Activated naive CD8-positive, alpha-beta T cell treated with anti-CD3 and anti-CD28 coated beads, Interleukin-2, amount 10 ng/mL, durations not matched to agents 7 days and 5 days (primary cell): ENCODE measurements at regions not wholly inside any gene's neighbourhood (a gene's known extent, or its start where the extent isn't known, plus 50 kb on each side); places are given as distances from the start of the nearest gene placed in this dataset.

Experiments used
- ATAC-seq: fragments of 150-1000 bp; cut with Tn5 transposase; one replicate; pipeline ENCODE4 v1.10.0; 2021; ENCODE audit warnings: low read depth, moderate library complexity
- POLR2A ChIA-PET: fragments of 350-600 bp; sonication (Branson Sonifier 250); formaldehyde crosslinking; loops from one replicate; lab custom pipeline; 2021; ENCODE audit warnings: antibody characterized with exemption; lab: Charles Lee
- DNase-seq: peaks from one replicate; pipeline ENCODE4 v3.0.0; 2021
- H3K27ac Mint-ChIP-seq: one replicate; pipeline ENCODE4 v1.8.0; 2022; ENCODE audit warnings: mild to moderate bottlenecking, mixed read lengths
- H3K27me3 Mint-ChIP-seq: one replicate; pipeline ENCODE4 v1.8.0; 2022; ENCODE audit warnings: mild to moderate bottlenecking, moderate library complexity, mixed read lengths
- H3K36me3 Mint-ChIP-seq: one replicate; pipeline ENCODE4 v1.8.0; 2021; ENCODE audit warnings: mild to moderate bottlenecking, mixed read lengths
- H3K4me1 Mint-ChIP-seq: one replicate; pipeline ENCODE4 v1.8.0; 2021; ENCODE audit warnings: mixed read lengths
- H3K4me3 Mint-ChIP-seq: one replicate; pipeline ENCODE4 v1.8.0; 2022; ENCODE audit warnings: mild to moderate bottlenecking, moderate library complexity, mixed read lengths
- H3K9me3 Mint-ChIP-seq: one replicate; pipeline ENCODE4 v1.8.0; 2021; ENCODE audit warnings: mixed read lengths

DNA sequence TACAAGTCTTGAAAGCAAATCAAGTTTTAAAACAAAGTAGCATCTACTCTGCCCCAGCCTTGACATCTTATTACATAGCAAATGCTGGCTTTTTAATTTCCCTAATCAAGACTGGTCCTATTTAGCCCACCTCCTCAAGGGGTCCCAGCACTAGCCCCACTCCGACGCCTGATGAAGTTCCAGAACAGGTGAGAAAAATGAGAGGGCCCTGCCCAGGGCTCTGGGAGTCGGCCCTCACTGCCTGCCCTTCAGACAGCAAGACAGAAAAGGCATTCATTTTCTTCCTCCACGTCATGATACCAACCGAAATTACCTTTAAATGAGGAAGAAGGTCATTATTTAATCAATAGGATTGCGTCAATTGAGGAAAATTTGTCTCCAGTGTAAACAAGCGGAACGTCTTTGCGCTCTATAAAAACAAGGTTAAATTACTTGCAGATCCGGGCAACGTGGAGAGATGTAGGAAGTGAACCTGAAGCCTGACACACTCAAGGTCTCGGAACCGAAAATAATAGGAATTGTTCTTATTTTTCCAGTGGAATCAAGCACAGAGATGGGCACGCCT, 170.6 kb upstream of the PKDCC start:
- ATAC-seq: no peak
- H3K9me3 Mint-ChIP-seq: no peaks in the 10 kb centered on the region
- POLR2A ChIA-PET: no interaction called here
- no peak for DNase-seq
- H3K36me3 Mint-ChIP-seq: no peaks in the 10 kb centered on the region
- H3K27me3 Mint-ChIP-seq: peaks cover 24% of the 10 kb centered on the region
- no peak overlapping the region for H3K27ac Mint-ChIP-seq
- peaks cover 8% of the 10 kb centered on the region for H3K4me1 Mint-ChIP-seq
- no peak overlapping the region for H3K4me3 Mint-ChIP-seq

DNA sequence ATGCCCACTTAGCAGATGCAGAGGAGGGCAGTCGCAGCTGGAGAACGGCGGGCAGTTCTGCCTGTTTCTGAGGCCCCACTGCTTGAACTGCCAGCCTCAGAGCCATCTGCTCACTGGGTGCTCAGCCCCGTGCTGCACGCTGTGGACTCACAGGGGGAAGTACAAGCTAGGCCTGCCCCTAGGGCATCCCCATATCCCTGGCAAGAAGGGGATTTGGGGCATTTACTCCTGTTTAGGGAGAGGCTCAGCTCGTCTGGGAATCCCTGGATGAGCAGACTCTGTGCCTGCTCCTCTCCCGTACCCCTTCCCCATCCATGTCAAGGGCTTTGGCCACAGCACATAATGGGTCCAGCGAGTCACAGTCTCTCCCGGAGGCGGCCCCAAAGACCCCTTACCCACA, 169.8 kb upstream of the PKDCC start:
- Mint-ChIP-seq H3K27me3 (peaks cover 22% of the 10 kb centered on the region), H3K4me3 (no peak overlapping the region), H3K4me1 (no peaks in the 10 kb centered on the region), H3K9me3 (no peaks in the 10 kb centered on the region), H3K27ac (no peak overlapping the region), H3K36me3 (no peaks in the 10 kb centered on the region)
- DNase-seq: no peak
- POLR2A ChIA-PET: no interaction called here
- no peak for ATAC-seq

DNA sequence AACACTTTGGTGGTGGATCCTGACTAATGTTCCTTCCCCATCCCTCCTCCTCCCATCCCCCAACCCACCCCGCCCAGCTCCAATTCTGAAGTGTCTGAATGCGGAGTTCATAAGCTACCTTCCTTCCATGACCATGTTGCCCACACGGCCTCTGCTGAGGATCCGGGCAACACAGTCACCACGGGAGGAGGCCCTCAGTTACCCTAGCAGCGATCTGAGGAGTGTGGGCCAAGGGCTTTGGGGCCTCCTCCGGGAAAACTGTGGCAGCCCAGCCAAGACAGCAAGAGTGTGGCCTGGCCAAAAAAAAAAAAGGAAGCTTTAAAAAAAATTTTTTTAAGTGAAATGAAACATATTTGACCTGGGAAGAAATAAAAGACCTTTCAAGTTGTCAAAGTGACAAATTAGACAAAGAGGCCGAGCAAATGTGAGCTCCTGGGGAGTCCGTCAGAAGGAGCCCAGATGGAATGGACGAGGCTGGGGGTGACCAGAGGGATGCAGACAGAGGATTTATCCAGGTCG, 169.0 kb upstream of the PKDCC start:
- POLR2A ChIA-PET: no interaction called here

DNA sequence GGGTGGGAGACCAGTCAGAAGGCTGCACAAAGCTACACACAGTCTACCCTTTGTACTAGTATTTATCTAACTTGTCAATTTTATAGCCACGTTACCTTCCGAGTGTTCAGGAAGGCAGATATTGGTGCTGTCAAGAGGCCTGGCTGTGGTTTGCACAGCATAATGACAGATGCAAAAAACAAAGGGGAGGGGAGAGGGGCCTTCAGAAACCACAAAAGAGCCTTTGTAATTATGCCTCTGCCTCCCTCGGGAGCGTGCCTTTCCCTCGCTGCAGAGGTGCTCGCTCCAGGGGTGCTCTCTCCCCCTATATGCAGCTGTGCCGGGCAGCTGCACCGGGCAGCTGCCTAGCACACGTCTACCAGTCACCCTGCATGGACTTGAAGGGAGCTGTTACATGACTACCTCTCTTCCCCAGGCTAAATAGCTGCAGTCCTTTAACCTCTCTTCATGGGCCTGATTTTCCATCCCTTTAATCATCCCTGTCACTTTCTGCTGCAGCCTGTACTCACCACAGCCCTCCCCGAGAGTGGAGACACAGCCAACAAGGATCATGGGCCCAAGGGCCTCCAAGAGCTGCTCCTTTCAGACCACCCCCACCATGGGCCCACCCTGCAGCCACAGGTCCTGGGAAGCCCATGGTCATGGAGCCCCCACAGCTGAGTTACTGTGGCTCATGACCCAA, 168.4 kb upstream of the PKDCC start:
- H3K27me3 Mint-ChIP-seq: peaks cover 22% of the 10 kb centered on the region
- POLR2A ChIA-PET: no interaction called here
- H3K4me3 Mint-ChIP-seq: no peak overlapping the region
- no peaks in the 10 kb centered on the region for H3K4me1 Mint-ChIP-seq
- no peaks in the 10 kb centered on the region for H3K9me3 Mint-ChIP-seq
- DNase-seq (no peak), ATAC-seq (no peak)
- H3K27ac Mint-ChIP-seq: no peak overlapping the region
- H3K36me3 Mint-ChIP-seq: no peaks in the 10 kb centered on the region

More for the DNA sequence above, 169.0 kb upstream of the PKDCC start:
- Mint-ChIP-seq H3K9me3 (no peaks in the 10 kb centered on the region), H3K36me3 (no peaks in the 10 kb centered on the region), H3K4me1 (no peaks in the 10 kb centered on the region), H3K27me3 (peaks cover 22% of the 10 kb centered on the region), H3K4me3 (no peak overlapping the region), H3K27ac (no peak overlapping the region)
- ATAC-seq (no peak), DNase-seq (no peak)

DNA sequence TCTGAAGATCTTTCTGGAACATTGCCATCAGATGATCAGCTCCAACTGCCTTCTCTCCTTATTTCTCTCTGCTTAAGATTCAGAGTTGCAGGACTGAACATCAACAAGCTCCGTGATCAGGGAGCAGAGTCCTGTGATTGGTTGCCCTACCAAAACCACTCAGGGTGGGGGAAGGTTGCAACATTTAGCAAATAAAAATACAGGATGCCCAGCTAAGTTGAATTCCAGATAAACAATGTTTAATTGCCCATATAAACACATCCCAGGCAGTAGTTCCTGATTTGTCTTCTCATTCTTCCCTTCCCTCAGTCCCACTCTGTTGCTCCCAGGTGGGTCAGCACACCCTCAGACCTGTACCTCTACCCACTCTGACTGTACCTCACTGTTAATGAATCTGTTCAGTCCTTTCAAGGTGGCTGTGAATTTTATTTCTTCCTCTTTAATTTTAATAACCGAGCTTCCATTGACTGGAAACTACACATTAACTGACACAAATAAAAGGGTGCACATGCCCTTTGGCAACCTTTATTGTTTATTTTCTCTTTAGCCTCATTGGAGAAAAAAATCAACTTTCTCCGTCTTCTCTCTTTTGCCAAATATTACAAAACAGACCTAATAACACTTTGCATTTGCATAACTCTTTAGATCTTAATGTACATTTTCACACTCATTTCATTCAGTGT, 167.1 kb upstream of the PKDCC start:
- ATAC-seq: no peak

DNA sequence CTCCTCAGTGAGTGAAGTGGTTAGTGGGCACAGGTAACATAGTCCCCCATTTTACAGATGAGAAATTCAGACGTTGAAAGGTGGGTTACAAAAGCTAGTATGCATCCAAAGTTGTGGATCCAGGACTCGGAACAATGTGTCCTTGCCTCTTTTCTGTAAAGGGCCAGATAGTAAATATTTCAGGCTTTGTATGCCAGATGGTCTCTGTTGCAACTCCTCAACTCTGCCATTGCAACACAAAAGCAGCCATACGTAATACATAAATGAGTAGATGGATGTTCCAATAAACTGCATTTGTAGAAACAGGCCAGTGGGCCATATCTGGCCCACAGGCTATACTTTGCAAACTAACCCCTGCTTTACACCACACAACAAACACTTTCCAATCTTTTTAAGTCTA, 166.6 kb upstream of the PKDCC start:
- H3K36me3 Mint-ChIP-seq: no peaks in the 10 kb centered on the region
- H3K4me3 Mint-ChIP-seq: no peak overlapping the region
- POLR2A ChIA-PET: no interaction called here
- no peak for ATAC-seq
- DNase-seq: no peak
- H3K4me1 Mint-ChIP-seq: no peaks in the 10 kb centered on the region
- no peak overlapping the region for H3K27ac Mint-ChIP-seq
- no peaks in the 10 kb centered on the region for H3K9me3 Mint-ChIP-seq
- H3K27me3 Mint-ChIP-seq: peaks cover 25% of the 10 kb centered on the region

More for the DNA sequence above, 167.1 kb upstream of the PKDCC start:
- Mint-ChIP-seq H3K36me3 (no peaks in the 10 kb centered on the region), H3K27me3 (peaks cover 22% of the 10 kb centered on the region), H3K27ac (no peak overlapping the region), H3K4me1 (no peaks in the 10 kb centered on the region), H3K4me3 (no peak overlapping the region), H3K9me3 (no peaks in the 10 kb centered on the region)
- DNase-seq: no peak
- POLR2A ChIA-PET: no interaction called here

DNA sequence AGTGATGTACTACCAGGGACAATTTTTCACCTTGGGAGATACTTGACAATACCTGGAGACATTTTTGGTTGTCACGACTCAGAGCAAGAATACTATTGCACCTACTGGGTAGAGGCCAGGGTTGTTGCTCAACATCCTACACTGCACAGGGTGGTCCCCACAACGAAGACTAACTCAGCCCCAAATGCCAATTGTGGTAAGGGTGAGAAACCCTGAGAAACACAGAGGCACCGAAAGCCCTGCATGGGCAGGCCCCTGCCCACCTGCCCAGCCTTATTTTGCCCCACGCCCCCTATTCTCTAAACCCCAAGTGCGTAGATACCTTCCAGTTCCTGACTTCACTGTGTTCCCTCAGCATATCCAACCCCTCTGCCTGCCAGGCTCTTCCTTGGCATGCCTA, 163.1 kb upstream of the PKDCC start:
- Mint-ChIP-seq H3K27ac (no peak overlapping the region), H3K27me3 (peaks cover 35% of the 10 kb centered on the region), H3K9me3 (no peaks in the 10 kb centered on the region), H3K36me3 (no peaks in the 10 kb centered on the region), H3K4me3 (no peak overlapping the region), H3K4me1 (no peaks in the 10 kb centered on the region)
- POLR2A ChIA-PET: no interaction called here
- no peak for ATAC-seq
- DNase-seq: no peak

DNA sequence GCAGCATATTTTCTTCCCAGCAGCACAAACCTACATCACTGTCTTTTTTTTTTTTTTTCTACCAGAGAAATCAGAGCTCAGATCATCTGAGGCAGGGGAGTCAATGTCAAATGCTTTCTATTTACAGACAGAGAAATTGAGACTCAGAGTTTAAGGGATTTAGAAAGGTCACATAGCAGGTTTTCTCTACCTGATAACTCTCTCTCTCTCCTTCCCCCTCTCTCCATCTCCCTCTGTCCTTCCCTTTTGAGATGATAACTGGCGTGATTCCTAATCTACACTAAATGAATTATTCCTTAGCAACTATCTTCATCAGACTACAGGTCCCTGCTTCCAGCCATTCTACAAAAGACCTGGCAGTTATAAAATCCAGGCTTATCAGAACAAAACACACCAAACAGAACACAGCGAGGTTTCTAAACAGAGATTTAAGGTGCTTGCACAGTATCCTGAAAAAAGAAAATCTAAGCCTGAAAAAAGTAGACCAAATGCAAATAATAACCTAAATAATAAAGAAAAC, 161.6 kb upstream of the PKDCC start:
- Mint-ChIP-seq H3K27ac (no peak overlapping the region), H3K4me1 (no peaks in the 10 kb centered on the region), H3K36me3 (no peaks in the 10 kb centered on the region)

DNA sequence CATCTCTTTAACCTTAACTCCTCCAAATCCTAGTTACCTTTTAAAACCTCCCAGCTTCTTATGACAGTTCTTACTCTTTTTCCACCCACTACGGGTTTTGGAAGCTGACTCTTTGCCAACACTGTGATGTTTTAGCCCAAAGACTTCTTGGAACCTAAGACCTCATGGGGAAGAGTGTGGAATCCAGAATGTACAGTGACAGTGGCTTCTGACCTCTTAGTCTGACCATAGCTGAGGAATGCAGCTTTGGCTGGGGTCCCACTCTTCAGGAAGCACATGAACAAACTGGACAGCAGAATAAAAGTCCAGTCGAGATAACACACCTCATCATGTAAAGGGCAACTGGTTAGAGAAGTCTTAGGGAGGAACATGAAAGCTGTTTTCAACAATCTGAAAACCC, 161.1 kb upstream of the PKDCC start:
- H3K4me3 Mint-ChIP-seq: no peak overlapping the region

More for the DNA sequence above, 161.6 kb upstream of the PKDCC start:
- DNase-seq (no peak), ATAC-seq (no peak)
- Mint-ChIP-seq H3K27me3 (peaks cover 38% of the 10 kb centered on the region), H3K4me3 (no peak overlapping the region), H3K9me3 (no peaks in the 10 kb centered on the region)
- POLR2A ChIA-PET: no interaction called here

DNA sequence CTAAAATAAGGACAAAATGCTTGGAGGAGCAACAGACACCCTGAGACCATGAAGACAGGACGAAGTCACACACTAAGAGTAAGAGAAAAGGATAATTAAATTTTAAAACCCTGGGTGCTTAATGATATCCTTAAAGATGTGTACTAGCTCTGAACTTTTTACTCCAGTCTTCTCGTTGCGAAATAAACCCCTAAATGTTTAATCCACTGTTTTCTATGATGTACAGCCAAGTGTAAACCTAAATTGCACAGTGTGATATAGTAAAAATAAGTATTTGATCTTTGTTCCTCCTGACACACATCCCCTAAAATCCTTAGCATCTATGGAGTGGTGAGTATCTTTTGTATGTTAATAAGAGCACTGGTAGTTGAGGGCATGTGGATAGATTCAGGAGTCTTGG, 157.5 kb upstream of the PKDCC start:
- ATAC-seq: no peak
- Mint-ChIP-seq H3K27ac (no peak overlapping the region), H3K36me3 (no peaks in the 10 kb centered on the region), H3K4me1 (no peaks in the 10 kb centered on the region), H3K27me3 (peaks cover 40% of the 10 kb centered on the region), H3K4me3 (no peak overlapping the region), H3K9me3 (no peaks in the 10 kb centered on the region)
- POLR2A ChIA-PET: no interaction called here
- DNase-seq: no peak

More for the DNA sequence above, 161.1 kb upstream of the PKDCC start:
- Mint-ChIP-seq H3K36me3 (no peaks in the 10 kb centered on the region), H3K9me3 (no peaks in the 10 kb centered on the region), H3K27me3 (peaks cover 37% of the 10 kb centered on the region), H3K4me1 (no peaks in the 10 kb centered on the region), H3K27ac (no peak overlapping the region)
- ATAC-seq: no peak
- DNase-seq: no peak
- POLR2A ChIA-PET: no interaction called here

DNA sequence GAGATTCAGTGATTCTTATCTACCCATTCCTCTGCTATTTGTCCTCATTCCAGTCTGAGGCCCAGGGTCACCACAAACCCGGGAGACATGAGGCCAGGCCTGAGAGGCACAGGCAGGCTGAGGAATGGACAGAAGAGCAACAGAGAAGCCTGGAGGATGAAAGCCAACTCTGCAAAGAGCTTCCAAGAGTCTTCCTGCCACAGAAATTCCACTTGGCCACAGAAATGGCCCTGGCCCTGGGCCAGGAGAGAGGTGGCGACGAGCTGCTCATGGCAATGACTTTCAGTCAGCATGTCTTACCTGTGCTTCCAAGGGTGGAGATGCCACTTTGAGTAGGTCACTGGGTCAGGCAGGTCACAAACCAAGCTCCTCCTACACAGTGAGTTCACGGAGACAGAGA, 155.3 kb upstream of the PKDCC start:
- no peak for ATAC-seq
- Mint-ChIP-seq H3K9me3 (no peaks in the 10 kb centered on the region), H3K27ac (no peak overlapping the region), H3K27me3 (peaks cover 39% of the 10 kb centered on the region), H3K36me3 (no peaks in the 10 kb centered on the region), H3K4me1 (peaks cover 10% of the 10 kb centered on the region), H3K4me3 (no peak overlapping the region)
- POLR2A ChIA-PET: no interaction called here
- no peak for DNase-seq

DNA sequence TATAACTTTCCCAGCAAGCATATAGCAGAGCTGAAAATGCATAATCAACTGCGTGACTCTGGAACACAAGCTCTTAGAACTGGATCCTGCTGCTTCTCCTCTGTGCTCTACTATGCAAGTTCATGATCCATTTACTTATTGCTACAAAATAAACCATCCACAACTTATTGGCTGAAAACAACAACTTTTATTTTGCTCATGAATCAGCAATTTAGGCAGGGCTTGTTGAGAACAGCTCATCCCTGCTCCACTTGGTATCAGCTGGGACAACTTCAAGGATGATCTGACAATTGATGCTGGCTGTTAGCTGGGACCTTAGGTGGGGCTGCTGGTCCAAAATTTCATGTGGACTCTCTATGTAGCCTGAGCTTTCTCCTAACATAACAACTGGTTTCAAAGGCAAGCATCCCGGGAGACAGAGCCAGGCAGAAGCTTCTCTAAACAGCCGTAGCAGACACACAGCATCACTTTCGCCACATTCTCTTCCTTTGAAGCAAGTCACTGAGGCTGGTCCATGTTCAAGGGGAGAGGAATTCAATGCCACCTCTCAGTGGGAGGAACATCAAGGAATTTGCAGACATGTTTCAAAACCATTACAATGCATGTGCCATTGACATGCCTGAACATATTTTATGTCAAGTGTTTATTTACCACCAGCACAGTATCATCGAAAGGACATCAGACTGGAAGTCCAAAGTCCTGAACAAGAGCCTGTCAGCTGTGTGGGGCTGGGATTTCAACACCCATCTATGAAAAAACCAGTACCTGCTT, 153.1 kb upstream of the PKDCC start:
- no peak for ATAC-seq
- H3K27ac Mint-ChIP-seq: no peak overlapping the region
- no peak overlapping the region for H3K4me3 Mint-ChIP-seq
- H3K27me3 Mint-ChIP-seq: peaks cover 37% of the 10 kb centered on the region
- POLR2A ChIA-PET: no interaction called here
- no peak for DNase-seq
- H3K9me3 Mint-ChIP-seq: no peaks in the 10 kb centered on the region
- H3K36me3 Mint-ChIP-seq: no peaks in the 10 kb centered on the region
- peaks cover 10% of the 10 kb centered on the region for H3K4me1 Mint-ChIP-seq

DNA sequence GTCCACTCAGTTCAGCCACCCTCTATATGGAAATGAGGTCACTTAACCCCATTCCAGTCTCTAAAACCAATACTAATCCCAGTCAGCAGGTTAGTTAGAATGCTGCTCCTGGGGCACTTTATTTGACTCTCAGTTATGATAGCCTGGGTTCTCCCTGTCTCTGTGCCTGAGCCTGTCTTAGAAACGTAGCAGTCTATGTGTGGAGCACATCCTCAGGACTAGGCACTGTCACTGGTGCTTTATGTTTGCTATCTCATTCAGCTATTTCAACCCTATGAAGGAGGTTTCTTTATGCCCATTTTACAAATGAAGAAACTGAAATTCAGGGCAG, 152.5 kb upstream of the PKDCC start:
- POLR2A ChIA-PET: no interaction called here
- H3K27ac Mint-ChIP-seq: no peak overlapping the region
- H3K4me3 Mint-ChIP-seq: no peak overlapping the region
- ATAC-seq (no peak), DNase-seq (no peak)
- H3K36me3 Mint-ChIP-seq: no peaks in the 10 kb centered on the region
- no peaks in the 10 kb centered on the region for H3K9me3 Mint-ChIP-seq
- H3K27me3 Mint-ChIP-seq: peaks cover 37% of the 10 kb centered on the region
- H3K4me1 Mint-ChIP-seq: peaks cover 10% of the 10 kb centered on the region
